Suppressor macrophage treated with lipopolysaccharide for 1 hour (primary cell): ENCODE measurements at regions not wholly inside any gene's neighbourhood (a gene's known extent, or its start where the extent isn't known, plus 50 kb on each side); places are given as distances from the start of the nearest gene placed in this dataset.
"Not testable (repeated sequence)": the region's sequence is repeated elsewhere in the genome, so short reads cannot be mapped to it uniquely, and the experiment has no call there.

Experiments used
- DNase-seq, 3 donors: peaks; one replicate each; pipeline ENCODE4 v3.0.0-alpha.2; 2020 to 2022

DNA sequence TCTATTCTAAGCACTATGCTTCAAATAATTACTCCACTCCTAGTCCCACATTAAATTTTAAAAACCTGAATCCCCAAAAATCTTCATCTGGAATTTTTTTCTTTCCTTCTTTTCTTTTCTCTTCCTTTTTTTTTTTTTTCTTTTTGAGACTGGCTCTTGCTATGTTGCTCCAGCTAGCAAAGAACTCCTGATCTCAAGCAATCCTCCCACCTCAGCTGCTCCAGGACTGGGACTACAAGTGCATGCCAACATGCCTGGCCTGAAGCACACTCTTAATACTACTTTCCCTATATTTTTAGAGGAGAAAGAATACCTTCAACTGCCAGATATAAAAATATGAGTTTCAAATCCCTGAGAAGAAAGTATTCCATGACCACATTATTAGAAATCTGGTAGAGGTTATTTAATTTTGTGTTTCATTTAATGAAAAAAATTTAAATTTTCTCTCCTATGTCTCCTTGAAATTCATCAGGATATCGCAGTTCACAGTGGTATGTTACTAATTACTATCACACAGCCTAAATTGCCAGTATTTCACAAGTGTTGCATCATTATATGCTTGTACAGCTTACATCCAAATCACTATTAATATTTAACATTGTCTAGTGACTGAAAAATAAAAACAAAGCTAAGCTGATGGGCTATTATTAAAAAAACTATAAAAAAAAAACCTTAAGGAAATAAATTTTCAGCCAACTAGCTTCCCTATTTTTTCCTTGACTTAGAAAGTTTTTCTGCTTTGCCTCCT lies 227.8 kb downstream of the NAF1 start:
- no peak for DNase-seq

DNA sequence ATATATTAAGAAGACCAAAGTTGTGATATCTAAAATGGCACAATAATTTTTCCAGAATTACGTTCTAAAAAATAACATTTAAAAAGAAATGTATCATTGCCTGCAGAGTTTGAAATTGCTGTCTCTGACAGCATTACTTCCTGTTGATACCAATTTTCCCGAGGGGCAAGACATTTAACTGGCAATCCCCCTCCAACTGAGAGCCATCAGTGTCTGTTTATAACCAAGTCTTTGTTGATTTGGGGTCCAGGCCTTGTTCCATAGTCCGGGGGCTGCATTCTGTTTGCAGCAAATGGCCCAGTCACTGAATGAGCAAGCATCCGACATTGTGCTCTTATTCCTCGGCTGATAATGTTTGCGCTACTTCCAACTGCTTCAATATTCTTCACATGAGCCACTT lies 231.5 kb downstream of the NAF1 start:
- no peak for DNase-seq

DNA sequence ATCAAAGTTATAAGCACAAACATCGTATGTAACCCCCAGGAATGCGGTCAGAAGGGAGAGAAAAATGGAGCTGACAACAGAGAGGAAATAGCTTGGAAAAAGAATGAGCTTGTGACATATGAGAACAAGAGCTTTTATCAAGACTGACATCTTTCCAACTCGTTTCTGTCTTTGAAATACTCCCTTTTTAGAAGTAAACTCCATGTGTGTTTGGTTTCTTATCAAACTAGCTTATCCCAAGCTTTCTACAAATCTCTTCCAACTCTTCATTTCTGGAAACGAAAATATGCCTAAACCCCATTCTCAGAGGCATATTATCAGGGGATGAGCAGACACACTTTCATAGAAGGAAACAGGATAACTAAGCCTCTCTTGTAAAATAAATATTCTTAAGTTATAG lies 235.4 kb downstream of the NAF1 start:
- DNase-seq, result no peak

DNA sequence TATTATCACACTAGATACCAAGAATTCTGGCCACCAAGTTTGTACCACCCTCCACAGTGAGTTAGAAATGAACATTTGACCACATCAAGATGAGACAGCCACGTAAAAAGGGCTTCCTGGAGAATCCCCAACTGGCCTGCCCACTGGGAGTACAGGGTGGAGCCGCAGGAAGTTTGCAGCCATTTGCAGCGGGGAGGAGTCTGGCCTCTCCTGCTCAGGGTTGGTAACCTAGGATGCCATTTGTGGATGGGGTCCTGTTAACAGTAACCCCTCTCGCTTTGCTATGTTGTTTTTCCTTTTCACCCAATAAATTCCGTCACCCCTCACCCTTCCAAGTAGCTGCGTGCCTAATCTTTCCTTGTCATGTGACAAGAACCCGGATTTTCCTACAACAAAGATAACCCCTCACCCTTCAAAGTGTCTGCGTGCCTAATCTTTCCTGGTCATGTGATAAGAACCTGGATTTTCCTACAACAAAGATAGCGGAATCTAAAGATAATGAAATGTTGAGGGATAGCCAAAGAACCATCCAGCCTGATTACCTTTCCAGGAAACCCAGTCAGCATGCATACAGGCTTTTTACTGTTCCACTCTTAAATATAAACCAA lies 245.4 kb downstream of the NAF1 start:
- DNase-seq, result no peak

DNA sequence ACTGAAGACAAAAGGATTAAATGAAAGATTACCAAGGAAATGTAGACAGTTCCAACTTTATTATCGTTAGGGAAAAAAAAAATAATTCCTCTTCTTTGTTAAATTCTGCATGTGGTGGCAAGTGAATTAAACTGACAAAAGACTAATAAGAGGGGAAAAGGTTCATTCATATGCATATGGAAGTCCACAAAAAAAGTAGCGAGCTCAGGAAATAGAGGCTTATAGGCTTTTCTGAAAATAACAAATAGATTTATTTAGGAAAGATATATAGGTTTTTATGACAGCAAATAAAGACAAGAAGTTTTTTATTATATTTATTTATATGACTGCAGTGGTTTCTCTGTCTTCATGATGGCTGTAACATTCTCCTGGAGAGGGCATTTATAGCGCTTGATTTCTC lies 246.0 kb downstream of the NAF1 start:
- DNase-seq, result no peak

DNA sequence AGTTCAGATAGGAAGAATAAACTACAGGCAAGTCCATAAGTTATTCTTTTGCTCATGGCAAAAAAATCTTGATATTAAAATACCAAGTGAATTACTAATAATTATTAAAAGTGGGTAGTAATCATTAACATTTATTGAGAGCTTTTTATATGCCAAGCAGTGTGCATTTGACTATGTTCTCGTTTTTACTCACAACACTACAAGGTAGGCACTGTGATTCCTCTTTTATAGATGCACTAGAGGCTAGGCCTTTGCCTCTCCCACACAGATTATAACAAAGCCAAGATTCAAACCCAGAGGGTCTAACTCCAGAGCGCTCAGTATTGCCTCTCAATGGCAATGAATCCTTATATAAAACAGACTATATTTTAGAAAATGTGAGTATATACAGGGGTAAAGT lies 254.2 kb downstream of the NAF1 start:
- DNase-seq, result no peak

DNA sequence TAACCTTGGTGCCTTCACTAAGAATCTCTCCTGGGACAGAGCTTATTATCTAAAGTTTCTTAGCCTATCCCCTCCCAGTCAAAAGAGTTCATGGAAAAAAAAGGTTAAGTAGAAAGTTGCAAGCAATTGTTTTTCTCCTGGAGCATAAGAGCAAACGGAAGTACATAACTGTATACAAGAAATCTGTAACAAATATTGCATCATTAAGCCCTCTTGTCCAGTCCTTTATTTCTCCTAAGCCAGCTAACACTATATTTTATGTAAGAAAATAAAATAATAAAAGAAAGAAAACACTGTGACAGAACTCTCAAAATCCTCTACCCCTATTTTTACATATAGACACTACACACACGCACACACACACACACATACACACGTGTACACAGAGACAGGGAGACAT lies 255.3 kb downstream of the NAF1 start:
- DNase-seq, result no peak

DNA sequence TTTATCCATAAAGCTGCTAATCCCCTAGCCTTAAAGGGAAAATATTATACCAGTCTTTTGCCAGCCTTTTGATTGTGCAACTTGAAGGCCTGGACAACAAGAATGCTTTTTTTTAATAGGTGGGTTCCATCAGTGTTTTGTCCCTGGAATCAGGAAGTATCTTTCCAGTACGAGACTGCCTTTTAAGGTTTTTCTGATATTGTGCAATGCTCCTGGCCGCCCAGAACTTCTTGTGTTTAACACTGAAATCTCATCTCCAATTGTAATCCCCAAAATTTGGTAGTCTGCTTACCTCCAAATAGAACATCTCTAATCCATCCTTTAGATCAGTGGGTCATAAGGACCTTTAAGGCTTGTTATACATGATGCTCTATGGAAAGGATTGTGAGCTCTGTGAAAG lies 256.7 kb downstream of the NAF1 start:
- DNase-seq, result no peak

DNA sequence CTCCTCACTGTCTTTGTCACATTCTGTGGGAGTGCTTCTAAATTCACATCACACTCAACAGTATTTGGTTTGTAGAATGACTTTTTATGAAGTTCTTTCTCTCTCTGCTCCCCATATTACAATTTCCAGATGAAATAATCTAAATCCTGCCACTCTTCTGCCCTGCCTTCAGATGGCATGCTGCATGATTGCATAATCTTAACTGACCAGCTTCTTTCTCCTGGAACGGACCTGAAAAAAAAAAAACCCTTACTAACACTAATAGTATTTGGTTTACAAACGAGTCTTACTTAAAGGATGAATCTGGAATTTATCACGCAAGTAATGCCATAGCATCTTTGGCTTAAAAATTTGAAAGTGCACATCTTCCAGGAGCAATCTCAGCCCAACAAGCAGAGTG lies 272.3 kb downstream of the NAF1 start:
- DNase-seq, result no peak

DNA sequence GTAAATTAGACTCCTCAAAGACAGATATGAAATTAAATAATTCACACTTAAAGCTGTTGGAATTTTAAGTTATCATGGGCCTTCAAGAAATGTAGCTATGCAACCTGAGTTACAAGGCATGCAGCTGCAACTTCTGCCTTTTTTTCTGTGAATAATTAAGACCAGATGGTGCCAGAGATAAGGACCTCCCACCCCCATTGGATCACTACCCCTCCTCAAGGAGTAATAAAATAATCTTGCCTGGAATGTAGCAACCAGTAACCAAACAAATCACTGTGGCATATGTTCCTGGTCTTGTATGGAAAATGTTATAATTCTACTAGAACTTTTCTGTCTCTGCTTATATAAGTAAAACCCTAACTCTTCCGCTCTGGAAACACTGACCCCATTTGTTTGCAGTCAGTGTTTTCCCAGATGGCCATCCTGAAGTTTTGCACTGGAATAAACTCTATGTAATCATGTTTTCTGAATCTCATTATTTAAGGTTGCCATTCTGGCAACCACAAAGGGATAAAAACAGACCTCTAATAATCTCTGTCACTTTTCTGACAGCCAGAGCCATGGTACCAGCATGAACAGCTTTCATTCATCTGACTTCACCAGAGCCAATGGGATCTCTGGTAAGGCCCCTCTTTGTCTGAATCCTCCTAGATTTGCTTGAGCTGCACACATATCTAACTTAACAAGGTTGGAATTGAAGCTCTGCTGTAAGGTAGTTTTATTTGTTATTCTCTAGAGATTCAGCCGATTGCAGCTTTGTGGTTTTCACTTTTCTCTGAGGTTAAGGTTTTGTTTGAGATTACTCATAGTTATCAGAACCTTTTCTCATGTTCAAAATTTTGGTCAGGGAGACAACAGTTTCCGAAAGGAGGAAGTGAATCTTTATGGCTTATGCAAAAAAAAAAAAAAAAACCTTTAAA lies 274.6 kb downstream of the NAF1 start:
- no peak for DNase-seq

DNA sequence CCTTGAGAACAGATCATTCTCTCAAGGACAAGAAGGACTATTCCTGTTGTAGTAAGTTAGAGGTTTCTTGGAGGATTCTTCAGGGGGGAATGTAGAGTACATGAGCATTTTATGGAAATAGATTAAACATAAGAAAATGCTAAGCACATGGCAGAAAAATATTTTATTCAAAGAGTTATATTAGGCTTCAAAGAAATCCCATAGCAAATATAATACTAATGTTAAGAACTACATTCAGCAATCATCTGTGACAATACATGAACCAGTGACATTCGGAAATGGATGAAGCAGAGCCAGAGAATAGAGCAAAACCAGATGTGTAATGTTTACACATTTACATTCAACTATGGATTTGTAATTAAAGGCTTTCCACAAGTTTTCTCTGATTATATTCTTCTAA lies 288.6 kb downstream of the NAF1 start:
- no peak for DNase-seq

DNA sequence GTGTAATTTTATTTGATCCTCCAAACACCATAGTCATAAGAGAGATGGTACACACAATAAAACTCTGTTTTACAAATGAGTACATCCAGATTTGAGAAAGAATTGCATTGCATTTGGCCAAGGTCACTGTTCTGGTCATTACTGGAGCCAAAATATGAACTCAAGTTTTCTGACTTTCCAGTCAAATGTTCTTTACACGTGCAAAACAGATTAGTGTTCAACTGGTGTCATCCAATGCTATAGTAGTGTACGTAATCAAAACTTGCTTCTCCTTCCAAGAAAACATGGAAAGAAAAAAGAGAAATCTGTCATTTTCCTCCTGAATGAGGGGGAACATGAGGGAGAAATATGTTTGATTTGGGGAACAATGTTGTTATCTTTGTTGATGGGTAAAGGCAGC lies 291.9 kb downstream of the NAF1 start:
- DNase-seq, result no peak

DNA sequence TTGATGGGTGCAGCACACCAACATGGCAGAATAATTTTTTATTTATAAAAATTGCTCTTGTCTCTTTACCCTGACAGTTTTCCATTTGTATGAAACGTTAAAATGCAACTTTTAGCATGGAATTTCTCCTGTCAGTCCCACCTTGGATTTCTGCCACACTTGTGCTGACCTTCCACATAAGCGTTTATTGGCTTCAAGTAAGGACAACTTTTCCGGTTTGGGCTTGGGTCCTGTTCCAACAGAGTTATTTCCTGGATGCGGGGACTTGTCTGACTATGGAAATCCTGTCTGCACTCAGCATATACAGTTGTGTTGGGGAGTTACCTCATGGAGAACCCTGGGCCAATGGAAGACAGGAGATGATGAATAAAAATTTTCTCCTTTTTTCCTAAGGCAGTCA lies 294.7 kb downstream of the NAF1 start:
- DNase-seq, result no peak

DNA sequence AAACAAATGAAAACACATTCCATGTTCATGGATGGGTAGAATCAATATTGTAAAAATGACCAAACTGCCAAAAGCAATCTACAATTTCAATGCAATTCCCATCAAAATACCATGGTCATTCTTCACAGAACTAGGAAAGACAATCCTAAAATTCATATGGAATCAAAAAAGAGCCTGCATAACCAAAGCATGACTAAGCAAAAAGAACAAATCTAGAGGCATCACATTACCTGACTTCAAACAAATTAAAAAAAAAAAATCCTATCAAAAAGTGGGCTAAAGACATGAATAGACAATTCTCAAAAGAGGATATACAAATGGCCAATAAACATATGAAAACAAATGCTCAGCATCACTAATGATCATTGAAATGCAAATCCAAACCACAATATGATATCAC lies 297.5 kb downstream of the NAF1 start:
- no peak for DNase-seq

DNA sequence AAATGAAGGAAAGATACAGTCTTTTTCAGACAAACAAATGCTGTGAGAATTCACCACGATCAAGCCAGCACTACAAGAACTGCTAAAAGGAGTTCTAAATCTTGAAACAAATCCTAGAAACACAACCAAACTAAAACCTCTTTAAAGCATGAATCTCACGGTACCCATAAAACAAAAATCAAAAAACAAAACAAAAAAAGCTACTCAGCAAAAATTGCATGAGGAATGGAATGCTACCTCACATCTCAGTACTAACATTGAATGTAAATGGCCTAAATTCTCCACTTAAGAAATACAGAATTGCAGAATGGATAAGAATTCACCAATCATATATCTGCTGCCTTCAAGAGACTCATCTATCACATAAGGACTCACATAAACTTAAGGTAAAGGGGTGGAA lies 300.1 kb downstream of the NAF1 start:
- DNase-seq, result no peak

DNA sequence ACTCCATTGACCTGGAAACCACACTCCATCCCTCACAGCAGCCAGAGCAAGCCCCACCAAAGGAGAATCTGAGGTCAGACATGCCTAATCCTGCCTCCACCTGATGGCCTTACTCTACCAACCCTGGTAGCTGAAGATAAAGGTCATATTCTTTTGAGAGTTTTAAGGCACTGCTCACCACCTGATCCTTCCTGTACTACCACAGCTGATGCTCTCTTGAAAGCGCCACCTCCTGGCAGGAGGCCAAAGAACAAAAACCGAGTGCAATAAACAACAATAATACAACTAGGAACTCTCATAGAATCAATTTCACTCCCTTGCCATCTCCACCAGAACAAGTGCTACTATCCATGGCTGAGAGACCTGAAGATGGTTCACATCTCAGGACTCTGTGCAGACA lies 301.6 kb downstream of the NAF1 start:
- no peak for DNase-seq

DNA sequence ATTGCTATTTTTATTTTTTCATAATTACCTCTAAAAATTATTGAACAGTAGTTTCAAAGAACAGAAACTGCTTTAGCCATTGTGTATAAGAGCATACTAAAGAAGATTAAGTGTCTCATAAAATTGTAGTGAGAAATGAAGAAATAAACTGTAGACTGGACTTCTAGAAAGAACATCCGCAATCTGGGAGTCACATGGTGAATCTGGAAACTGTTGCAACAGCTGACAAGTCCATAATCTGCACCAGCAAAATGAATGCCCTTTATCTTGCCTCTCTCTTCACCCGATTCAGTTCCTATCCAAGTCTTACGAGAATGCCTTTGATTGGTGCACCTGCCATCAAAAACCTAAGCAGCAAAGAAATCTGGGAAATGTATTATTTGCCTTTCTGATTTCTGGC lies 312.9 kb downstream of the NAF1 start:
- no peak for DNase-seq

DNA sequence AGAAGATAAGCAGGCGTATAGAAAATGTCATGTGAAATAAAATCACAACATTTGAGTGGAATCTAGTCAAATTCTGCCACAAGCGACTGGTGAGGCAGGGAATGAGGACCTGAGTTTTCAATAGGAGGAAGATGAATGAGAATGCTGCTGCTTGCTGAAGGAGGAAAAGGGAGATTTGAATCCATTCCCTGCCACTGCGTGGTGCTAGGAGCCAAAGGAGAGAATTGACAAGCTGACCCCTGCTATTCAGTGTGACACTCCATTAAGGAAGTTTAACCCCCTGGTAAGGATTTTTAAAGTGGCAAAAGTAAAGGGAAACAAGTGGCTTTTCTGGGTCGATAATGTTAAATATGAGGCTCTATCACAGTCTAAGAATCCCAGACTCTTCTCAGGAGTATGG lies 314.0 kb downstream of the NAF1 start:
- no peak for DNase-seq

DNA sequence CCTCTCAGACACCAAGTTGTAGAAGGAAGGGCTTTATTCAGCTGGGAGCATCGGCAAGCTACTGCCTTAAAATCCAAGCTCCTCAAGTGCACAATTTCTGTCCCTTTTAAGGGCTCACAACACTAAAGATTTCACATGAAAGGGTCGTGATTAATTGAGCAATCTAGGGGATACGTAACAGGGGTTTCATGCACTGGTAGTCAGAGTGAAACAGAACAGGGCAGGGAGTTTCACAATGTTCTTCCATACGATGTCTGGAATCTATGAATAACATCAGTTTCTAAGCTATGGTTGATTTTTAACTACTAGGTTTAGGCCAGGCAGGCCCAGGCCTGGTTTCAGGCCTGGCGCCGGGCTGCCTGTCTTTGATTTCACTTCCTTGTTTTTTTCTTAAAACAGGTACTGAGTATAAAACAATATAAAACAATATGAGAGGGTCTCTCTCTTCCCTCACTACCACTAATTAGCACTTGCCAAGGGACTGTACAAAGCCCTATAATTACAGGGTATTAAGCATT lies 315.4 kb downstream of the NAF1 start:
- not testable (repeated sequence) for DNase-seq

DNA sequence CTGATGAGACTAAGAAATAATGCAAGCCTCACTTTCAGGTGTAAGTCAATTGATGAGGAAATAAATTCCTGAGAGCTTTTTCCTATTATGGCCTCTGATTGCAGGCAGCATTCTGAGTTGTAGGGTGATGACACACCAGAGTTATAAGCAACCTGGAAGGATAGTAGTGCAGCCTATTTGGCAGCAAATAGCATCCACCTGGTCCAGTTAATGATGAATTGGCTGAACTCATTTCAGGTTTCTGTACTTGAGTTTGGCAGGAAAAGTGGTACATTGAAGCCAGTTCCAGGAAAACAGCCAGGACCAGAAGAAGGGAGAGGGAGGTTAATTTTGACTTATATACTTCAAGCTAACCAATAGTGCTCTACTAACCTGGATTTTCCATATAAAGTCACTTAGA lies 316.8 kb downstream of the NAF1 start:
- DNase-seq, result no peak

DNA sequence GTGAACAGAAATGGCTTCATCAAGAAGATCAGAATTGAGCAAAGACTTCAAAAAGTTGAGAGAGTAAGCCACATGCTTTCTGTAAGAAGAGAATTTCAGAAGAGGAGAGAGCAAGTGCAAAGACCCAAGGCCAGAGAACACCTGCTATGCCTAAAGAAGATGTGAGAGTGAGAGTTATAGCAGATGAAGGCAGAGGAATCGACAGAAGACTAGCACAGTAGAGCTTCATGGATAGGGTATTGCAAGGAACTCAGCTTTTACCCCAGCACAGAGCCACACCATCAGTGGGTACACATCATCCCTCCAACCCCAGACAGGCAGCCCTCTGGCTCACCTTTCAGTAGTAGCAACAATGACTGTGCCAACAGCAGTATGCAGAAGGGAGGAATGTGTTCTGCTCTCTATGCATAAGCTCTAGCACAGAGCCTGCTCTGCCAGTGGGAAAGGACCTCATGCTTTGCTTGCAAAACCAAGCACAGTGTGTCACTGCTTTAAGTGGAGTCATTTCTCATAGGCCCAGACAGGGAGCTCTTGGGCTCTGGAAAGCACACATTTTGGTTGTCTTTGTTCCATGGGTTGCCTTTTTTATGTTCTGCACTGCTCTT lies 318.6 kb downstream of the NAF1 start:
- no peak for DNase-seq

DNA sequence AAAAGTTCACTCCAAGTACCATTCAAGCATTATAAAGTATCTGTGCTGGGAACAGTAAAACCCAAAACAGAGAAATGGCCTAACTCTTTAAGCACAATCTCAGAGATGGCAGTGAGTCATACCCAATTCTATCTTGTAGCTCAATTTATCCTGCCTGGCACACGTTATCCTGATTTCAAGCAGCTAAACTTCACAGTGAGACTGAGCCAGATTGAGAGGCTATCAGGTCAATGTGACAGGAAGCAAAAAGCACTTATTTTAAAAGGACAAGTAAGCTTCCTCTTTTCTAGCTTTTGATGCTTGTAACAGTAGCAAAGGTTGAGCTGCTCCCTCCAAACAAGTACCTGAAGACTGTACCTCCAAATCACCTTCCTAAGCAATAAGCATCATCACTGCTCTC lies 324.9 kb downstream of the NAF1 start:
- no peak for DNase-seq

DNA sequence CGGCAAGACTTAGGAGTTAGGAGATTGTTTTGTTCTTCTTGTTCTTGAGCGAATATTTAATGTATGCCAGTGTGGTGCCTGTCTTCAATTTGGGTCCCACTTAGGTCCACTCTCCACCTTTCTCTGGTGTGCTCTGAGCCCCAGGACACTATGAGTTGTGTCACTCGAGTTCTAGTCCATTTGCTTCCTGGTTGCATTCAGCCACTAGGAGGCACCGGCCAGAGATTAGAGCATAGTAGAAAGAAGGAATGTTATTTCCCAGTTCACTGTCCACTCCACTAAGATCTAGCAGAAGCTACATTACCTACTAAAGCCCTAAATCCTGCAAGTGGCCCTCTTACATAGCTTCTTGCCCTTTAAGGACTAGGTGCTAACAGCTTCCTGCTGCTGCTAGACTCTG lies 326.9 kb downstream of the NAF1 start:
- DNase-seq, result no peak
